ENCODE measurements at regions not wholly inside any gene's neighbourhood (a gene's known extent, or its start where the extent isn't known, plus 50 kb on each side); places are given as distances from the start of the nearest gene placed in this dataset.

- TF ChIP-seq CSDC2 (CRISPR knock-in tag; IDR thresholded peaks at IDR 0.05) (no peak), CREB5 (CRISPR knock-in tag; IDR thresholded peaks at IDR 0.05; ENCODE audit: low read depth) (no peak), BACH2 (CRISPR knock-in tag; IDR thresholded peaks at IDR 0.05; ENCODE audit: borderline replicate concordance) (no peak), SNAI2 (CRISPR knock-in tag; IDR thresholded peaks at IDR 0.05) (no peak), TOX (CRISPR knock-in tag; IDR thresholded peaks at IDR 0.05; ENCODE audit: borderline replicate concordance) (no peak), ZFP30 (CRISPR knock-in tag; IDR thresholded peaks at IDR 0.05) (no peak), ARNTL (CRISPR knock-in tag; IDR thresholded peaks at IDR 0.05; ENCODE audit: borderline replicate concordance, low read depth) (no peak), PATZ1 (CRISPR knock-in tag; IDR thresholded peaks at IDR 0.05; ENCODE audit: borderline replicate concordance) (no peak), ZNF565 (CRISPR knock-in tag; conservative IDR thresholded peaks at IDR 0.05; ENCODE audit: low read depth) (no peak), ESRRG (CRISPR knock-in tag; IDR thresholded peaks at IDR 0.05) (no peak)
Measured at GRCh38 chr7:110205899-110206298, 885.0 kb upstream of the LRRN3 start.

Data from SK-N-SH treated with all-trans-retinoic acid at 6 μM for 48 hours (cell line).